ENCODE measurements at regions not wholly inside any gene's neighbourhood (a gene's known extent, or its start where the extent isn't known, plus 50 kb on each side); places are given as distances from the start of the nearest gene placed in this dataset.
"Not testable (repeated sequence)": the region's sequence is repeated elsewhere in the genome, so short reads cannot be mapped to it uniquely, and the experiment has no call there.

DNA sequence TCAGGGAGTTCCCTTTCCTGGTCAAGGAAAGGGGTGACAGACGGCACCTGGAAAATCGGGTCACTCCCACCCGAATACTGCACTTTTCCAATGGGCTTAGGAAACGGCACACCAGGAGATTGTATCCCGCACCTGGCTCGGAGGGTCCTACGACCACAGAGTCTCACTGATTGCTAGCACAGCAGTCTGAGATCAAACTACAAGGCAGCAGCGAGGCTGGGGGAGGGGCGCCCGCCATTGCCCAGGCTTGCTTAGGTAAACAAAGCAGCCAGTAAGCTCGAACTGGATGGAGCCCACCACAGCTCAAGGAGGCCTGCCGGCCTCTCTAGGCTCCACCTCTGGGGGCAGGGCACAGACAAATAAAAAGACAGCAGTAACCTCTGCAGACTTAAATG, 389.7 kb downstream of the SRGAP2C start:
- not testable (repeated sequence) for H3K9me3 ChIP-seq (ENCODE audit: control insufficient read depth, low read length); H3K27me3 ChIP-seq (replicated peaks; ENCODE audit: control insufficient read depth, insufficient read depth, low read length); H3K36me3 ChIP-seq (ENCODE audit: control insufficient read depth, insufficient read depth, low read length, severe bottlenecking); H3K4me3 ChIP-seq (ENCODE audit: low read length); H3K4me1 ChIP-seq (ENCODE audit: control insufficient read depth, insufficient read depth, low read length); DNase-seq (ENCODE audit: low read depth); H3K9ac ChIP-seq (ENCODE audit: low read length)

DNA sequence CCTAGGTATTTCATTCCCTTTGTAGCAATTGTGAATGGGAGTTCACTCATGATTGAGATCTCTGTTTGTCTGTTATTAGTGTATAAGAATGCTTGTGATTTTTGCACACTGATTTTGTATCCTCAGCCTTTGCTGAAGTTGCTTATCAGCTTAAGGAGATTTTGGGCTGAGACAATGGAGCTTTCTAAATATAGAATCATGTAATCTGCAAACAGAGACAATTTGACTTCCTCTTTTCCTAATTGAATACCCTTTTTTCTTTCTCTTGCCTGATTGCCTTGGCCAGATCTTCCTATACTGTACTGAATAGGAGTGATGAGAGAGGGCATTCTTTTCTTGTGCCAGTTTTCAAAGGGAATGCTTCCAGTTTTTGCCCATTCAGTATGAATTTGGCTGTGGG, 398.1 kb downstream of the SRGAP2C start:
- H3K4me1 ChIP-seq (ENCODE audit: control insufficient read depth, insufficient read depth, low read length); H3K9ac ChIP-seq (ENCODE audit: low read length); H3K9me3 ChIP-seq (ENCODE audit: control insufficient read depth, low read length); DNase-seq (ENCODE audit: low read depth); H3K27me3 ChIP-seq (replicated peaks; ENCODE audit: control insufficient read depth, insufficient read depth, low read length); H3K36me3 ChIP-seq (ENCODE audit: control insufficient read depth, insufficient read depth, low read length, severe bottlenecking); H3K4me3 ChIP-seq (ENCODE audit: low read length): not testable (repeated sequence)

DNA sequence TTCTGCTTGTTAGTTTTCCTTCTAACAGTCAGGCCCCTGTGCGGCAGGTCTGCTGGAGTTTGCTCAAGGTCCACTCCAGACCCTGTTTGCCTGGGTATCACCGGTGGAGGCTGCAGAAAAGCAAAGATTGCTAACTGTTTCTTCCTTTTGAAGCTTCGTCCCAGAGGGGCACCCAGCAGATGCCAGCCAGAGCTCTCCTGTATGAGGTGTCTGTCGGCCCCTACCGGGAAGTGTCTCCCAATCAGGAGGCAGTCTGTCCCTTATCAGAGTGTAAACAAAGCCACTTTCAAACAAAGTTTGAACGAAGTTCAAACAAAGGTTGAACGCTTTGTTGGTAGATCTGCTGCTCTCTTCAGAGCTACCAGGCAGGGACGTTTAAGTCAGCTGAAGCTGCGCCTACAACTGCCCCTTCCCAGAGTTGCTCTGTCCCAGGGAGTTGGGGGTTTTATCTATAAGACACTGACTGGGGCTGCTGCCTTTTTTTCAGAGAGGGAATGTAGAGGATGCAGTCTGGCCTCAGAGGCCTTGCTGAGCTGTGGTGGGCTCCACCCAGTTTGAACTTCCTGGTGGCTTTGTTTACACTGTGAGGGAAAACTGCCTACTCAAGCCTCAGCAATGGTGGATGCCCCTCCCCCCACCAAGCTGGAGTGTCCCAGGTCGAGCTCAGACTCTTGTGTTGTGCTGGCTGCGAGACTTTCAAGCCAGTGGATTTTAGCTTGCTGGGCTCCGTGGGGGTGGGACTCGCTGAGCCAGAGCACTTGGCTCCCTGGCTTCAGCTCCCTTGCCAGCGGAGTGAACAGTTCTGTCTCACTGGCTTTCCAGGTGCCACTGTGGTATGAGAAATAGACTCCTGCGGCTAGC, 401.8 kb downstream of the SRGAP2C start:
- no peak overlapping the region for H3K9ac ChIP-seq (ENCODE audit: low read length)
- H3K36me3 ChIP-seq (ENCODE audit: control insufficient read depth, insufficient read depth, low read length, severe bottlenecking), result no peaks in the 10 kb centered on the region
- DNase-seq (ENCODE audit: low read depth), result no peak
- no peaks in the 10 kb centered on the region for H3K4me1 ChIP-seq (ENCODE audit: control insufficient read depth, insufficient read depth, low read length)
- no peaks in the 10 kb centered on the region for H3K27me3 ChIP-seq (replicated peaks; ENCODE audit: control insufficient read depth, insufficient read depth, low read length)
- H3K9me3 ChIP-seq (ENCODE audit: control insufficient read depth, low read length), result no peaks in the 10 kb centered on the region
- H3K4me3 ChIP-seq (ENCODE audit: low read length), result no peak overlapping the region

DNA sequence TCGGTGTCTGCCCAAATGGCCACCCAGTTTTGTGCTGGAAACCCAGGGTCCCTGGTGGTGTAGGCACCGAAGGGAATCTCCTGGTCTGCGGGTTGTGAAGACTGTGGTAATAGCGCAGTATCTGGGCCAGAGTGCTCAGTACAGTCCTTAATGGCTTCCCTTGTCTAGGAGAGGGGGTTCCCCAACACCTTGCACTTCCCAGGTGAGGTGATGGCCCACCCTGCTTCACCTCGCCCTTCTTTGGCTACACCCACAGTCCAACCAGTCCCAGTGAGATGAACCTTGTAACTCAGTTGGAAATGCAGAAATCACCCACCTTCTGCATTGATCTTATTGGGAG, 402.4 kb downstream of the SRGAP2C start:
- H3K4me3 ChIP-seq (ENCODE audit: low read length), result no peak overlapping the region
- H3K4me1 ChIP-seq (ENCODE audit: control insufficient read depth, insufficient read depth, low read length), result no peaks in the 10 kb centered on the region
- no peak overlapping the region for H3K9ac ChIP-seq (ENCODE audit: low read length)
- no peaks in the 10 kb centered on the region for H3K36me3 ChIP-seq (ENCODE audit: control insufficient read depth, insufficient read depth, low read length, severe bottlenecking)
- H3K27me3 ChIP-seq (replicated peaks; ENCODE audit: control insufficient read depth, insufficient read depth, low read length), result no peaks in the 10 kb centered on the region
- DNase-seq (ENCODE audit: low read depth), result no peak
- no peaks in the 10 kb centered on the region for H3K9me3 ChIP-seq (ENCODE audit: control insufficient read depth, low read length)

DNA sequence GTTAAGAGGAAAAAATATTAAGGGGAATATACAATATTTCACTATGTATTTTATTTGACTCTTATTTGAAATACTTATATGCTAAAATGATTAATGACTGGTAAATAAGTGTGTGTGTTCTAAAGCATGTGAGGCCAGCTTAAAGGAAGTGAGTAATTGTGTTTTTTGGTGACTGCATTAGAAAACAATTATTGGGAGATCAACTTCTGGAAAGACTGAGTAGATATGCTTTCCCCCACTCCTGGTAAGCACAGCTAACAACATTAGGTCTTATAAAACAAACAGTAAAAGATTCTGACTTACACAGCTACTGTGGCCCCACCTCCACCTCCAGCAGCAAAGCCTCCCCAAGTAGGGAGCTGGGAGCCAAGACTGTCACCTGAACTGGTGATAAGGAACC, 403.0 kb downstream of the SRGAP2C start:
- Histone ChIP-seq H3K4me1 (ENCODE audit: control insufficient read depth, insufficient read depth, low read length) (no peaks in the 10 kb centered on the region), H3K9me3 (ENCODE audit: control insufficient read depth, low read length) (no peaks in the 10 kb centered on the region), H3K4me3 (ENCODE audit: low read length) (no peak overlapping the region), H3K36me3 (ENCODE audit: control insufficient read depth, insufficient read depth, low read length, severe bottlenecking) (no peaks in the 10 kb centered on the region), H3K9ac (ENCODE audit: low read length) (no peak overlapping the region), H3K27me3 (replicated peaks; ENCODE audit: control insufficient read depth, insufficient read depth, low read length) (no peaks in the 10 kb centered on the region)
- no peak for DNase-seq (ENCODE audit: low read depth)

DNA sequence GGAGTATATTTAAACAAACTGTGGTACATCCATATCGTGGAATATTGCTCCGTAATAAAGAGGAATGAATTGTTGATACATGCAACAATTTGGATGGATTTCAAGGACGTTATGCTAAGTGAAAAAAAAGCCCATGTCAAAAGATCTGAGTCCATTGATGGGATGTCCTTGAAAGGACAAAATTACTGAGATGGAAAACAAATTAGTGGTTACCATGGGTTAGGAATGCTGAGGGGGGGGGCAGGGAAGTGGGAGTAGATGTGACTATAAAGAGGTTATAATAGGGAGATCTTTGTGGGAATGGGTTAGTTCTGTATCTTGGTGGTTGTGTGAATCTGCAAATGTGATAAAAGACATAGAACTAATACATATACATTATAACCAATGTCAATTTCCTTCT, 409.3 kb downstream of the SRGAP2C start:
- H3K36me3 ChIP-seq (ENCODE audit: control insufficient read depth, insufficient read depth, low read length, severe bottlenecking), result no peaks in the 10 kb centered on the region
- H3K9me3 ChIP-seq (ENCODE audit: control insufficient read depth, low read length), result no peaks in the 10 kb centered on the region
- H3K4me1 ChIP-seq (ENCODE audit: control insufficient read depth, insufficient read depth, low read length), result no peaks in the 10 kb centered on the region
- H3K4me3 ChIP-seq (ENCODE audit: low read length), result no peak overlapping the region
- H3K27me3 ChIP-seq (replicated peaks; ENCODE audit: control insufficient read depth, insufficient read depth, low read length), result no peaks in the 10 kb centered on the region
- no peak overlapping the region for H3K9ac ChIP-seq (ENCODE audit: low read length)
- DNase-seq (ENCODE audit: low read depth), result no peak

DNA sequence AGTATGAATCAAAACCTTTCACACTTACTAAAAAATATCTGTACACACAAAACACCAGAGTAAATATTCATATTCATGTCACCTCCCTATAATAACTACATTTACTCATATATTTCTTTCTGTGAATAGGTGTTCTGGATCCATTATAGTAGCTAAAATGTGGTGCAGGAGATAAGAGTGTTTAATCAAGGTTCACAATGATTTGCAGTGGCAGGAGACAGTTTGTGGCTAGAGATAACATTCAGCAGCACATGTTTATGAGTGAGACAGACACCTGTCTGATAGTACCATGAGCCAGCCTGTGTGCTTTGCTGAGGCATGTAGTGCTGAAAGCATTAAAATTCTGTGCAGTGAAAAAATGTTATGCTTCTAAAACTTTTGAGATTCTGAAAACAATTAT, 410.3 kb downstream of the SRGAP2C start:
- no peaks in the 10 kb centered on the region for H3K9me3 ChIP-seq (ENCODE audit: control insufficient read depth, low read length)
- H3K9ac ChIP-seq (ENCODE audit: low read length), result no peak overlapping the region
- H3K4me3 ChIP-seq (ENCODE audit: low read length), result no peak overlapping the region
- no peaks in the 10 kb centered on the region for H3K27me3 ChIP-seq (replicated peaks; ENCODE audit: control insufficient read depth, insufficient read depth, low read length)
- no peaks in the 10 kb centered on the region for H3K4me1 ChIP-seq (ENCODE audit: control insufficient read depth, insufficient read depth, low read length)
- DNase-seq (ENCODE audit: low read depth), result no peak
- no peaks in the 10 kb centered on the region for H3K36me3 ChIP-seq (ENCODE audit: control insufficient read depth, insufficient read depth, low read length, severe bottlenecking)

DNA sequence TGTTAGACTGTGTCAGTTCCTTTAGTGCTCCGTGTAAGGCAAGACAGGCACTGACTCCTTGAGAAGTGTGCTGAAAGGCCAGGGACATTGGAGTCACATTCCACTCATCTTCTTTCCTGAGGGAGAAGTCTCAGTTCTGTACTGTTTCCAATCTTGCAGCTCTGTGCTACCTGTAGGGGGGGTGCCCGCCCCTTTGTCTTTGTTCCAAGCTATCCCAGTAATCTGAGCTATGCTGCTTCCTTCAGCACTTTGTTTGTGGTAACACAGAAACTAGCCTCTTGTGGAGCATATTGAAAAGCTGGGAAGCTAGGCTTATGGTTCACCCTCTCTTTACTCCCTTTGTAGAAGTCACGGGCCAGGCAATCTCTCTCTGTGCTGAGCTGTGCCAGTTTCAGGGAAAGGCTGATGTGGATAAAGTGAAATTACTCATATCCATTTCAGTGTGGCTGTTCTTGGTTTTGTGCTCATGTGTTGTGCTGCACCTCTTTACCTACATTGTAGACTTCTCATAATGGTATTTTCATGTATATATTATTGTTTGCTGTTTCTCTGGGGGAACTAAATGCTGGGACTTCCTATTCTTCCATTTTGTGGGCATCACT, 420.2 kb downstream of the SRGAP2C start:
- not testable (repeated sequence) for H3K27me3 ChIP-seq (replicated peaks; ENCODE audit: control insufficient read depth, insufficient read depth, low read length); H3K9me3 ChIP-seq (ENCODE audit: control insufficient read depth, low read length); DNase-seq (ENCODE audit: low read depth)

DNA sequence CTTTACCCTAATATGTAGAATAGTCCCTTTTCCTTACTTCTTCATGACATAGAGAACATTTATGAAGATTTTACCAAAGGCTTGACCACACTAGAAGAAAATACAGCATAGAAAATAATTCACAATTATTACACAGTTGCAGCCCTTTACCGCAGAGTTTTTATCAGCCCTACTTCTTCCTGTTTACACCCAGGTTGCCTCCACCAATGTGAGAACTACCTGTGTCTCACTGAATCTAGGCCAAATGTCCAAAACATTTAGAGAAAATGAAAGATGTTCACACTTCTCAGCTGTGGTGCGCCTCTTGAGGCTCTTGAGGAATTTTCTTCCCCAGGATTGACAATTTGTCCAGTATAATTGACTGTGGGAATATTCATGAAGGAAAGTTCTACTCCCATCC, 422.7 kb downstream of the SRGAP2C start:
- not testable (repeated sequence) for H3K27me3 ChIP-seq (replicated peaks; ENCODE audit: control insufficient read depth, insufficient read depth, low read length); H3K4me1 ChIP-seq (ENCODE audit: control insufficient read depth, insufficient read depth, low read length); DNase-seq (ENCODE audit: low read depth); H3K36me3 ChIP-seq (ENCODE audit: control insufficient read depth, insufficient read depth, low read length, severe bottlenecking); H3K9ac ChIP-seq (ENCODE audit: low read length); H3K9me3 ChIP-seq (ENCODE audit: control insufficient read depth, low read length); H3K4me3 ChIP-seq (ENCODE audit: low read length)

More for the DNA sequence above, 420.2 kb downstream of the SRGAP2C start:
- H3K4me1 ChIP-seq (ENCODE audit: control insufficient read depth, insufficient read depth, low read length); H3K36me3 ChIP-seq (ENCODE audit: control insufficient read depth, insufficient read depth, low read length, severe bottlenecking); H3K4me3 ChIP-seq (ENCODE audit: low read length); H3K9ac ChIP-seq (ENCODE audit: low read length): not testable (repeated sequence)

Measured in adipocyte (in vitro differentiated cells).